ENCODE measurements at regions not wholly inside any gene's neighbourhood (a gene's known extent, or its start where the extent isn't known, plus 50 kb on each side); places are given as distances from the start of the nearest gene placed in this dataset.

DNA sequence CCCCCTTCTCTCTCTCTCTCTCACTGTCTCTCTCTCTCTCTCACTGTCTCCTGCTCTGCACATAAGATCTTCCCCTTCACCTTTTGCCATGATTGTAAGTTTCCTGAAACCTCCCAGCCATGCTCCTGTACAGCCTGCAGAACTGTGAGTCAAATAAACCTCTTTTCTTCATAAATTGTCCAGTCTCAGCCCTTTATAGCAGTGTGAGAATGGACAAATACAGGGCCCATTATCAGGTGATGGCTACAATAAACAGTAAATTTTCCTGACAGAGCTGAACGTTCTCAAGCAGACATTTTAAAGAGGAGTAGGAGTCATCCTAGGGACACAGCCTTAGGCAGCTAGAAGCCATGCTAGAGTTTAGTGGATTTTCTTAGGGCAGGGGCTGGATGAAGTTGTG, 1679.7 kb upstream of the B3GALT2 start:
- Histone ChIP-seq H2AFZ (ENCODE audit: low read depth, low read length) (peak overlapping the region; percentile 20; the same call in 1 of the 2 replicates), H3K79me2 (ENCODE audit: control insufficient read depth, insufficient read depth, low read length) (peaks cover 11% of the 10 kb centered on the region), H3K4me1 (replicated peaks in 1 of 2; ENCODE audit: control insufficient read depth in 2 of 2, insufficient read depth in 2 of 2, low read length in 2 of 2) (no peaks in the 10 kb centered on the region), H3K27ac (ENCODE audit: extremely low read depth, low read depth, low read length) (no peak overlapping the region), H3K9me3 (replicated peaks; ENCODE audit: control insufficient read depth, insufficient read depth, low read depth, low read length) (no peaks in the 10 kb centered on the region), H3K9ac (ENCODE audit: insufficient read depth in 1 of 2, low read depth in 2 of 2, low read length in 2 of 2) (no peak overlapping the region), H4K20me1 (replicated peaks; ENCODE audit: control insufficient read depth, insufficient read depth, low read length) (no peaks in the 10 kb centered on the region), H3K4me3 (no peak overlapping the region), H3K36me3 (ENCODE audit: control insufficient read depth, insufficient read depth, low read length) (no peaks in the 10 kb centered on the region), H3K27me3 (ENCODE audit: control insufficient read depth in 2 of 2, insufficient read depth in 2 of 2, low read length in 2 of 2) (no peaks in the 10 kb centered on the region), H3K9me1 (ENCODE audit: control insufficient read depth, insufficient read depth, low read length) (no peaks in the 10 kb centered on the region), H3K4me2 (ENCODE audit: insufficient read depth, low read length) (no peak overlapping the region)
- no peak for DNase-seq (ENCODE audit: extremely low read depth in 1 of 4, low spot score in 3 of 4)
- no TSS peak for BruUV-seq (replicated peaks)
- in situ Hi-C loops (cut with MboI), result no loop called here
- intact Hi-C loops (cut with micrococcal nuclease), result no loop called here
- ChIA-PET POLR2A (no interaction called here), CTCF (ENCODE audit: low intra/inter-chr PET ratio) (no interaction called here)
- ATAC-seq, result peak; percentile 73
- no peak for FAIRE-seq
- WGBS (ENCODE audit: insufficient coverage, low coverage, missing lambda C conversion rate), result 0% methylated on average over 1 of the region's 1 CpG
- TF ChIP-seq, protein P1, sequence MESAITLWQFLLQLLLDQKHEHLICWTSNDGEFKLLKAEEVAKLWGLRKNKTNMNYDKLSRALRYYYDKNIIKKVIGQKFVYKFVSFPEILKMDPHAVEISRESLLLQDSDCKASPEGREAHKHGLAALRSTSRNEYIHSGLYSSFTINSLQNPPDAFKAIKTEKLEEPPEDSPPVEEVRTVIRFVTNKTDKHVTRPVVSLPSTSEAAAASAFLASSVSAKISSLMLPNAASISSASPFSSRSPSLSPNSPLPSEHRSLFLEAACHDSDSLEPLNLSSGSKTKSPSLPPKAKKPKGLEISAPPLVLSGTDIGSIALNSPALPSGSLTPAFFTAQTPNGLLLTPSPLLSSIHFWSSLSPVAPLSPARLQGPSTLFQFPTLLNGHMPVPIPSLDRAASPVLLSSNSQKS (CRISPR knock-in tag; IDR thresholded peaks at IDR 0.05), result no peak
- TF ChIP-seq PHB (CRISPR knock-in tag; IDR thresholded peaks at IDR 0.05), result no peak
- TF ChIP-seq, protein P2, sequence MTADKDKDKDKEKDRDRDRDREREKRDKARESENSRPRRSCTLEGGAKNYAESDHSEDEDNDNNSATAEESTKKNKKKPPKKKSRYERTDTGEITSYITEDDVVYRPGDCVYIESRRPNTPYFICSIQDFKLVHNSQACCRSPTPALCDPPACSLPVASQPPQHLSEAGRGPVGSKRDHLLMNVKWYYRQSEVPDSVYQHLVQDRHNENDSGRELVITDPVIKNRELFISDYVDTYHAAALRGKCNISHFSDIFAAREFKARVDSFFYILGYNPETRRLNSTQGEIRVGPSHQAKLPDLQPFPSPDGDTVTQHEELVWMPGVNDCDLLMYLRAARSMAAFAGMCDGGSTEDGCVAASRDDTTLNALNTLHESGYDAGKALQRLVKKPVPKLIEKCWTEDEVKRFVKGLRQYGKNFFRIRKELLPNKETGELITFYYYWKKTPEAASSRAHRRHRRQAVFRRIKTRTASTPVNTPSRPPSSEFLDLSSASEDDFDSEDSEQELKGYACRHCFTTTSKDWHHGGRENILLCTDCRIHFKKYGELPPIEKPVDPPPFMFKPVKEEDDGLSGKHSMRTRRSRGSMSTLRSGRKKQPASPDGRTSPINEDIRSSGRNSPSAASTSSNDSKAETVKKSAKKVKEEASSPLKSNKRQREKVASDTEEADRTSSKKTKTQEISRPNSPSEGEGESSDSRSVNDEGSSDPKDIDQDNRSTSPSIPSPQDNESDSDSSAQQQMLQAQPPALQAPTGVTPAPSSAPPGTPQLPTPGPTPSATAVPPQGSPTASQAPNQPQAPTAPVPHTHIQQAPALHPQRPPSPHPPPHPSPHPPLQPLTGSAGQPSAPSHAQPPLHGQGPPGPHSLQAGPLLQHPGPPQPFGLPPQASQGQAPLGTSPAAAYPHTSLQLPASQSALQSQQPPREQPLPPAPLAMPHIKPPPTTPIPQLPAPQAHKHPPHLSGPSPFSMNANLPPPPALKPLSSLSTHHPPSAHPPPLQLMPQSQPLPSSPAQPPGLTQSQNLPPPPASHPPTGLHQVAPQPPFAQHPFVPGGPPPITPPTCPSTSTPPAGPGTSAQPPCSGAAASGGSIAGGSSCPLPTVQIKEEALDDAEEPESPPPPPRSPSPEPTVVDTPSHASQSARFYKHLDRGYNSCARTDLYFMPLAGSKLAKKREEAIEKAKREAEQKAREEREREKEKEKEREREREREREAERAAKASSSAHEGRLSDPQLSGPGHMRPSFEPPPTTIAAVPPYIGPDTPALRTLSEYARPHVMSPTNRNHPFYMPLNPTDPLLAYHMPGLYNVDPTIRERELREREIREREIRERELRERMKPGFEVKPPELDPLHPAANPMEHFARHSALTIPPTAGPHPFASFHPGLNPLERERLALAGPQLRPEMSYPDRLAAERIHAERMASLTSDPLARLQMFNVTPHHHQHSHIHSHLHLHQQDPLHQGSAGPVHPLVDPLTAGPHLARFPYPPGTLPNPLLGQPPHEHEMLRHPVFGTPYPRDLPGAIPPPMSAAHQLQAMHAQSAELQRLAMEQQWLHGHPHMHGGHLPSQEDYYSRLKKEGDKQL (CRISPR knock-in tag; IDR thresholded peaks at IDR 0.05; ENCODE audit: borderline replicate concordance), result no peak
- no peak for TF ChIP-seq NRF1 (conservative IDR thresholded peaks at IDR 0.05 in 1 of 2, IDR thresholded peaks at IDR 0.05 in 1 of 2)
- TF ChIP-seq NFE2L1 (tag; IDR thresholded peaks at IDR 0.05; ENCODE audit: borderline replicate concordance, low read depth), result no peak
- no peak for TF ChIP-seq CBFB (CRISPR knock-in tag; IDR thresholded peaks at IDR 0.05)
- TF ChIP-seq TAF7 (tag; IDR thresholded peaks at IDR 0.05), result no peak
- TF ChIP-seq, protein P3, sequence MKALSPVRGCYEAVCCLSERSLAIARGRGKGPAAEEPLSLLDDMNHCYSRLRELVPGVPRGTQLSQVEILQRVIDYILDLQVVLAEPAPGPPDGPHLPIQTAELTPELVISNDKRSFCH (CRISPR knock-in tag; IDR thresholded peaks at IDR 0.05), result no peak
- TF ChIP-seq, protein P3 (tag; IDR thresholded peaks at IDR 0.05), result no peak
- peak; percentile 52 for TF ChIP-seq MEIS2 (IDR thresholded peaks at IDR 0.05; ENCODE audit: partially characterized antibody)

All from K562 (cell line).